MM.1S (cell line): ENCODE measurements at regions not wholly inside any gene's neighbourhood (a gene's known extent, or its start where the extent isn't known, plus 50 kb on each side); places are given as distances from the start of the nearest gene placed in this dataset.

Experiments
- DNase-seq: peaks from one replicate; pipeline ENCODE4 v3.0.0-alpha.2; 2015
- H2AFZ ChIP-seq: fragments of 300-600 bp; sonication (generic); 2 replicates; pipeline ENCODE4 v1.6.0; 2016; ENCODE audit warnings: antibody characterized with exemption, low read length
- H3F3A ChIP-seq: fragments of 300-600 bp; sonication (generic); 2 replicates; pipeline ENCODE4 v1.6.1; 2016; ENCODE audit warnings: mild to moderate bottlenecking, antibody characterized with exemption, low read length, moderate library complexity, mixed read lengths; ENCODE audit not compliant: insufficient read depth
- H3K27ac ChIP-seq: fragments of 300-600 bp; sonication (generic); 2 replicates; pipeline ENCODE4 v1.5.1; 2016; ENCODE audit warnings: mild to moderate bottlenecking, low read length
- H3K27me3 ChIP-seq: fragments of 300-600 bp; sonication (generic); replicated peaks from 2 replicates; pipeline ENCODE4 v1.6.0; 2016; ENCODE audit warnings: low read length; ENCODE audit not compliant: insufficient read depth
- H3K36me3 ChIP-seq: fragments of 300-600 bp; sonication (generic); replicated peaks from 2 replicates; pipeline ENCODE4 v1.6.1; 2016; ENCODE audit warnings: mild to moderate bottlenecking, low read length, mixed read lengths; ENCODE audit not compliant: insufficient read depth
- H3K4me1 ChIP-seq: fragments of 300-600 bp; sonication (generic); 2 replicates; pipeline ENCODE4 v1.6.1; 2016; ENCODE audit warnings: low read length, mixed read lengths
- H3K4me2 ChIP-seq: fragments of 300-600 bp; sonication (generic); 2 replicates; pipeline ENCODE4 v1.6.0; 2016; ENCODE audit warnings: low read depth, low read length
- H3K4me3 ChIP-seq: fragments of 300-600 bp; sonication (generic); 2 replicates; pipeline ENCODE4 v1.5.1; 2016; ENCODE audit warnings: low read length, mixed read lengths
- H3K79me2 ChIP-seq: fragments of 300-600 bp; sonication (generic); 2 replicates; pipeline ENCODE4 v1.6.1; 2016; ENCODE audit warnings: mixed run types, low read length, mixed read lengths
- H3K9ac ChIP-seq: fragments of 300-600 bp; sonication (generic); 2 replicates; pipeline ENCODE4 v1.6.1; 2016; ENCODE audit warnings: low read length, mixed read lengths
- H3K9me2 ChIP-seq: fragments of 300-600 bp; sonication (generic); replicated peaks from 2 replicates; pipeline ENCODE4 v1.6.1; 2016; ENCODE audit warnings: mild to moderate bottlenecking, low read length, mixed read lengths; ENCODE audit not compliant: insufficient read depth
- H3K9me3 ChIP-seq: fragments of 300-600 bp; sonication (generic); replicated peaks from 2 replicates; pipeline ENCODE4 v1.6.1; 2016; ENCODE audit warnings: mild to moderate bottlenecking, low read length, mixed read lengths; ENCODE audit not compliant: insufficient read depth
- H4K20me1 ChIP-seq: fragments of 300-600 bp; sonication (generic); 2 replicates; pipeline ENCODE4 v1.6.1; 2016; ENCODE audit warnings: mild to moderate bottlenecking, low read length, moderate library complexity, mixed read lengths; ENCODE audit not compliant: insufficient read depth
- EZH2 ChIP-seq: fragments of 300-600 bp; sonication (generic); optimal IDR thresholded peaks from 2 replicates; pipeline ENCODE3; 2017; ENCODE audit warnings: low read depth, mild to moderate bottlenecking, antibody characterized with exemption, low read length, mixed read lengths
- EZH2phosphoT487 ChIP-seq: fragments of 300-600 bp; sonication (generic); IDR thresholded peaks from 2 replicates; pipeline ENCODE4 v1.6.1; 2018; ENCODE audit warnings: antibody characterized with exemption, low read length
- TF ChIP-seq, protein P1 (sequence below): fragments of 300-600 bp; sonication (generic); IDR thresholded peaks from 2 replicates; pipeline ENCODE4 v1.5.1; 2016; ENCODE audit warnings: antibody characterized with exemption, low read length, mixed read lengths

DNA sequence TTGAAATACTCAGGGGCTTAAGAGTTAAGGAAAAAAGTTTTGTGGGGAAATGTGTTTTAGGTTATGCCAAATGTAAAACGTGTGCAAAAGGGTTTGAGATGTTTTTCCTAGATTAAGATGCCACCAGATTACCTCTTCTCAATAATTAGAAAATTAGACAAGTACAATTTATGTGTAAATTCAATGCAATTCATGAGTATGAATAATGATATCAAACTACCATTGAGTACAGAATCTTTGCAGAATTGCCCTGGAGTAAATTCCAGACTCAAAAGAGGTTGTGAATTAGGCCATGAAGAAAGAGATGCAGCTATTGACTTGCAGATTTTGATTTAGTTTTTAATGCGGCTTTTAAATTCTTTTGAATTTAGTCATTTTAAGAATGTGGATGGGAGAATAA, 159.4 kb upstream of the INHBA start:
- H3K79me2 ChIP-seq = no peaks in the 10 kb centered on the region

DNA sequence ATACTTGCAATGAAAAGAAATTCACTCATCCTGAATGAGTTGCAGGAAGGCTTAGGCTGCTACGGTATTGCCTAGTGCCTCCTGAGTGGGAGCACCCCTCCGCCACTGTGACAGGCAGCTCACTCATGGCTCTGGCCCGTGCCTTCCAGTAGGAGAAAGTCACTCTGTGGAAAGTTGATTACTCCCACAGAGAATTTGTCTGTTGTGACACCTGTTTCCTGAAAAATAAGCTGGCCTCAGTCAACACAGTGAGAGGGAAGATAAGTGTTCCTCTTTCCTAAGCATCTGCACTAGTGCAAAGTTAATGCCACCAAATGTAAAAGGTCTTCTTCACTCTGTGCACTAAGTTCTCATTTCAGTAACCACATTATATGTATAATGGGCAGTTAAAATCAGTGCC, 158.8 kb upstream of the INHBA start:
- Histone ChIP-seq H3F3A (no peaks in the 10 kb centered on the region), H3K36me3 (no peaks in the 10 kb centered on the region), H3K4me2 (no peak overlapping the region), H2AFZ (no peak overlapping the region), H3K4me3 (no peak overlapping the region), H3K79me2 (no peaks in the 10 kb centered on the region), H3K9ac (no peak overlapping the region), H4K20me1 (no peaks in the 10 kb centered on the region), H3K4me1 (no peaks in the 10 kb centered on the region), H3K9me2 (no peaks in the 10 kb centered on the region), H3K27ac (no peak overlapping the region), H3K9me3 (no peaks in the 10 kb centered on the region), H3K27me3 (no peaks in the 10 kb centered on the region)
- DNase-seq = no peak
- no peak for TF ChIP-seq EZH2
- TF ChIP-seq, protein P1, sequence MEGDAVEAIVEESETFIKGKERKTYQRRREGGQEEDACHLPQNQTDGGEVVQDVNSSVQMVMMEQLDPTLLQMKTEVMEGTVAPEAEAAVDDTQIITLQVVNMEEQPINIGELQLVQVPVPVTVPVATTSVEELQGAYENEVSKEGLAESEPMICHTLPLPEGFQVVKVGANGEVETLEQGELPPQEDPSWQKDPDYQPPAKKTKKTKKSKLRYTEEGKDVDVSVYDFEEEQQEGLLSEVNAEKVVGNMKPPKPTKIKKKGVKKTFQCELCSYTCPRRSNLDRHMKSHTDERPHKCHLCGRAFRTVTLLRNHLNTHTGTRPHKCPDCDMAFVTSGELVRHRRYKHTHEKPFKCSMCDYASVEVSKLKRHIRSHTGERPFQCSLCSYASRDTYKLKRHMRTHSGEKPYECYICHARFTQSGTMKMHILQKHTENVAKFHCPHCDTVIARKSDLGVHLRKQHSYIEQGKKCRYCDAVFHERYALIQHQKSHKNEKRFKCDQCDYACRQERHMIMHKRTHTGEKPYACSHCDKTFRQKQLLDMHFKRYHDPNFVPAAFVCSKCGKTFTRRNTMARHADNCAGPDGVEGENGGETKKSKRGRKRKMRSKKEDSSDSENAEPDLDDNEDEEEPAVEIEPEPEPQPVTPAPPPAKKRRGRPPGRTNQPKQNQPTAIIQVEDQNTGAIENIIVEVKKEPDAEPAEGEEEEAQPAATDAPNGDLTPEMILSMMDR = no peak
- no peak for TF ChIP-seq EZH2phosphoT487

More for the DNA sequence above, 159.4 kb upstream of the INHBA start:
- Histone ChIP-seq H3K27me3 (no peaks in the 10 kb centered on the region), H3K36me3 (no peaks in the 10 kb centered on the region), H2AFZ (no peak overlapping the region), H3K27ac (no peak overlapping the region), H3K9ac (no peak overlapping the region), H3K4me1 (no peaks in the 10 kb centered on the region), H3K9me2 (no peaks in the 10 kb centered on the region), H3K4me2 (no peak overlapping the region), H3K4me3 (no peak overlapping the region), H3K9me3 (no peaks in the 10 kb centered on the region), H3F3A (no peaks in the 10 kb centered on the region), H4K20me1 (no peaks in the 10 kb centered on the region)
- TF ChIP-seq EZH2phosphoT487 = no peak
- TF ChIP-seq, protein P1 = no peak
- no peak for TF ChIP-seq EZH2
- no peak for DNase-seq

DNA sequence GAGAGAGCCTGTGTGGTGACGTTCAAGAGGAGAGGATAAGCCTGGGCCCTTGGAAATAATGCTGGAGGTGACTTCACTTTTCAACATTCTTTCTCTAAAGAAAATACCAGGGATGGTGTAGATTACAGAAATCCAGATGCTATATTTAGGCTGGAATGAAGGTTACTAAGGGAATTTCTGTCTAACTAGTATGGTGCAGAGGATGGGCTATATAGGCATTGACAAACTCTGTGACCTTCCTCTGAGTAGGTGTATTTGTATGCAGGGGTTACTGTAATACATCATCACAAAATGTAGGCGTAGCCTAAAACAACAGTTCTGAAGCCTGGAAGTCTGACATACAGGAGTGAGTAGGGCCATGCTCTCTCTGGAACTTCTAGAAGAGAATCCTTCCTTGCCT, 155.3 kb upstream of the INHBA start:
- Histone ChIP-seq H3K36me3 (no peaks in the 10 kb centered on the region), H3K27ac (no peak overlapping the region), H3K9me2 (no peaks in the 10 kb centered on the region), H3K79me2 (no peaks in the 10 kb centered on the region), H4K20me1 (no peaks in the 10 kb centered on the region), H3K4me1 (no peaks in the 10 kb centered on the region), H3K4me2 (no peak overlapping the region), H3F3A (no peaks in the 10 kb centered on the region), H2AFZ (no peak overlapping the region), H3K9ac (no peak overlapping the region), H3K4me3 (no peak overlapping the region), H3K9me3 (no peaks in the 10 kb centered on the region), H3K27me3 (no peaks in the 10 kb centered on the region)
- DNase-seq = no peak
- TF ChIP-seq, protein P1 = no peak
- TF ChIP-seq EZH2 = no peak
- no peak for TF ChIP-seq EZH2phosphoT487
